Mucosa of stomach (tissue), 1 donor: ENCODE measurements at regions not wholly inside any gene's neighbourhood (a gene's known extent, or its start where the extent isn't known, plus 50 kb on each side); places are given as distances from the start of the nearest gene placed in this dataset.

Source experiments
- H3K27me3 ChIP-seq: one replicate; pipeline ENCODE4 v1.7.0; 2013; ENCODE audit warnings: mild to moderate bottlenecking, low read length; ENCODE audit not compliant: control insufficient read depth, insufficient read depth
- H3K36me3 ChIP-seq: one replicate; pipeline ENCODE4 v1.7.0; 2013; ENCODE audit warnings: low read length; ENCODE audit not compliant: control insufficient read depth, insufficient read depth
- H3K4me1 ChIP-seq: one replicate; pipeline ENCODE4 v1.7.0; 2013; ENCODE audit warnings: mild to moderate bottlenecking, low read length; ENCODE audit not compliant: control insufficient read depth, insufficient read depth
- H3K4me3 ChIP-seq: one replicate; pipeline ENCODE4 v1.7.0; 2013; ENCODE audit warnings: low read length
- H3K9ac ChIP-seq: one replicate; pipeline ENCODE4 v1.7.0; 2013; ENCODE audit warnings: mild to moderate bottlenecking, low read length, moderate library complexity
- H3K9me3 ChIP-seq: one replicate; pipeline ENCODE4 v1.7.0; 2013; ENCODE audit warnings: mild to moderate bottlenecking, low read length, moderate library complexity; ENCODE audit not compliant: control insufficient read depth
- donor health status: Pancreatic carcinoma.

GRCh38 chr13:65555962-65556361 lies 1674.2 kb downstream of the PCDH9 start:
- Histone ChIP-seq H3K9me3 (no peaks in the 10 kb centered on the region), H3K36me3 (no peaks in the 10 kb centered on the region), H3K4me3 (no peak overlapping the region), H3K9ac (no peak overlapping the region), H3K4me1 (no peaks in the 10 kb centered on the region), H3K27me3 (no peaks in the 10 kb centered on the region)

GRCh38 chr13:65553096-65553727 lies 1676.9 kb downstream of the PCDH9 start:
- Histone ChIP-seq H3K36me3 (no peaks in the 10 kb centered on the region), H3K27me3 (no peaks in the 10 kb centered on the region), H3K4me1 (no peaks in the 10 kb centered on the region), H3K9ac (no peak overlapping the region), H3K4me3 (no peak overlapping the region), H3K9me3 (no peaks in the 10 kb centered on the region)

GRCh38 chr13:65551208-65551607 lies 1678.9 kb downstream of the PCDH9 start:
- H3K36me3 ChIP-seq = no peaks in the 10 kb centered on the region
- no peaks in the 10 kb centered on the region for H3K9me3 ChIP-seq
- H3K4me3 ChIP-seq = no peak overlapping the region
- H3K4me1 ChIP-seq = no peaks in the 10 kb centered on the region
- no peaks in the 10 kb centered on the region for H3K27me3 ChIP-seq
- H3K9ac ChIP-seq = no peak overlapping the region

GRCh38 chr13:65540175-65540574 lies 1690.0 kb downstream of the PCDH9 start:
- Histone ChIP-seq H3K4me1 (no peaks in the 10 kb centered on the region), H3K36me3 (no peaks in the 10 kb centered on the region), H3K9me3 (no peaks in the 10 kb centered on the region), H3K27me3 (no peaks in the 10 kb centered on the region), H3K9ac (no peak overlapping the region), H3K4me3 (no peak overlapping the region)

- Histone ChIP-seq H3K36me3 (no peaks in the 10 kb centered on the region), H3K9ac (no peak overlapping the region), H3K27me3 (no peaks in the 10 kb centered on the region), H3K4me3 (no peak overlapping the region), H3K9me3 (no peaks in the 10 kb centered on the region), H3K4me1 (no peaks in the 10 kb centered on the region)
These were observed 1694.8 kb downstream of the PCDH9 start for GRCh38 chr13:65535370-65535769.

- H3K27me3 ChIP-seq = no peaks in the 10 kb centered on the region
- no peaks in the 10 kb centered on the region for H3K36me3 ChIP-seq
- no peak overlapping the region for H3K9ac ChIP-seq
- no peaks in the 10 kb centered on the region for H3K9me3 ChIP-seq
- no peaks in the 10 kb centered on the region for H3K4me1 ChIP-seq
- H3K4me3 ChIP-seq = no peak overlapping the region
These were observed 1697.9 kb downstream of the PCDH9 start for GRCh38 chr13:65532231-65532630.

- no peaks in the 10 kb centered on the region for H3K27me3 ChIP-seq
- no peaks in the 10 kb centered on the region for H3K4me1 ChIP-seq
- H3K9me3 ChIP-seq = no peaks in the 10 kb centered on the region
- no peak overlapping the region for H3K4me3 ChIP-seq
- no peaks in the 10 kb centered on the region for H3K36me3 ChIP-seq
- no peak overlapping the region for H3K9ac ChIP-seq
These were observed 1699.4 kb downstream of the PCDH9 start for GRCh38 chr13:65530688-65531087.

- H3K27me3 ChIP-seq = no peaks in the 10 kb centered on the region
- H3K9ac ChIP-seq = no peak overlapping the region
- H3K36me3 ChIP-seq = no peaks in the 10 kb centered on the region
- H3K4me3 ChIP-seq = no peak overlapping the region
- H3K9me3 ChIP-seq = no peaks in the 10 kb centered on the region
- no peaks in the 10 kb centered on the region for H3K4me1 ChIP-seq
These were observed 1700.6 kb downstream of the PCDH9 start for GRCh38 chr13:65529541-65529940.

GRCh38 chr13:65508745-65509144 lies 1721.4 kb downstream of the PCDH9 start:
- Histone ChIP-seq H3K9me3 (no peaks in the 10 kb centered on the region), H3K27me3 (no peaks in the 10 kb centered on the region), H3K9ac (no peak overlapping the region), H3K36me3 (no peaks in the 10 kb centered on the region), H3K4me1 (no peaks in the 10 kb centered on the region), H3K4me3 (no peak overlapping the region)

- no peaks in the 10 kb centered on the region for H3K27me3 ChIP-seq
- no peaks in the 10 kb centered on the region for H3K9me3 ChIP-seq
- H3K4me1 ChIP-seq = no peaks in the 10 kb centered on the region
- H3K9ac ChIP-seq = no peak overlapping the region
- no peaks in the 10 kb centered on the region for H3K36me3 ChIP-seq
- H3K4me3 ChIP-seq = no peak overlapping the region
These were observed 1721.8 kb downstream of the PCDH9 start for GRCh38 chr13:65508338-65508737.

- H3K27me3 ChIP-seq = no peaks in the 10 kb centered on the region
- H3K9ac ChIP-seq = no peak overlapping the region
- no peaks in the 10 kb centered on the region for H3K36me3 ChIP-seq
- H3K4me1 ChIP-seq = no peaks in the 10 kb centered on the region
- no peaks in the 10 kb centered on the region for H3K9me3 ChIP-seq
- H3K4me3 ChIP-seq = no peak overlapping the region
These were observed 1724.2 kb downstream of the PCDH9 start for GRCh38 chr13:65505941-65506340.

- Histone ChIP-seq H3K4me3 (no peak overlapping the region), H3K27me3 (no peaks in the 10 kb centered on the region), H3K4me1 (no peaks in the 10 kb centered on the region), H3K9ac (no peak overlapping the region), H3K36me3 (no peaks in the 10 kb centered on the region), H3K9me3 (no peaks in the 10 kb centered on the region)
These were observed 1725.9 kb downstream of the PCDH9 start for GRCh38 chr13:65504213-65504612.

- Histone ChIP-seq H3K36me3 (no peaks in the 10 kb centered on the region), H3K9me3 (no peaks in the 10 kb centered on the region), H3K27me3 (no peaks in the 10 kb centered on the region), H3K4me3 (no peak overlapping the region), H3K4me1 (no peaks in the 10 kb centered on the region), H3K9ac (no peak overlapping the region)
These were observed 1729.7 kb downstream of the PCDH9 start for GRCh38 chr13:65500481-65500880.
